Thyroid gland (tissue), 4 donors: ENCODE measurements at regions not wholly inside any gene's neighbourhood (a gene's known extent, or its start where the extent isn't known, plus 50 kb on each side); places are given as distances from the start of the nearest gene placed in this dataset.

Experiments
- CTCF ChIP-seq, 6 experiments: fragments of 200-600 bp in 3 of 6; fragments of 450-650 bp in 3 of 6; sonication (generic) in 3 of 6; IDR thresholded peaks; one replicate each; pipeline ENCODE4 v1.5.1; 2016 to 2019; ENCODE audit warnings: antibody characterized with exemption in 6 of 6, mild to moderate bottlenecking in 2 of 6, inconsistent platforms in 1 of 6, moderate library complexity in 1 of 6
- POLR2A ChIP-seq, 2 donors: fragments of 450-650 bp; IDR thresholded peaks; one replicate each; pipeline ENCODE4 v1.6.1; 2017; ENCODE audit warnings: antibody characterized with exemption in 2 of 2, mild to moderate bottlenecking in 2 of 2, moderate library complexity in 1 of 2

GRCh38 chr18:70469916-70470315, 181.1 kb downstream of the SOCS6 start:
- TF ChIP-seq CTCF (IDR thresholded peaks at IDR 0.05) (no peak), POLR2A (IDR thresholded peaks at IDR 0.05) (no peak)
